A549 (cell line): ENCODE measurements at regions not wholly inside any gene's neighbourhood (a gene's known extent, or its start where the extent isn't known, plus 50 kb on each side); places are given as distances from the start of the nearest gene placed in this dataset.

Source experiments
- CHD2 ChIP-seq: fragments of 150-350 bp; IDR thresholded peaks from 2 replicates; pipeline ENCODE4 v1.6.1; 2014; ENCODE audit warnings: low read length; ENCODE audit not compliant: partially characterized antibody
- CHD4 ChIP-seq: fragments of 200-600 bp; sonication (generic); IDR thresholded peaks from 2 replicates; pipeline ENCODE4 v1.6.1; 2016; ENCODE audit warnings: antibody characterized with exemption, mild to moderate bottlenecking, borderline replicate concordance
- CTCF ChIP-seq: fragments of >200 bp; sonication (Bioruptor Twin); formaldehyde crosslinking; IDR thresholded peaks from 3 replicates; pipeline ENCODE4 v1.5.1; 2016
- EP300 ChIP-seq, 2 experiments: fragments of >200 bp; sonication (Bioruptor Twin); formaldehyde crosslinking; IDR thresholded peaks; 2 replicates in 1 of 2; 3 replicates in 1 of 2; pipeline ENCODE4 v1.6.1; 2016 to 2017
- POLR2A ChIP-seq: IDR thresholded peaks from 2 replicates; pipeline ENCODE4 v1.6.1; 2012; ENCODE audit warnings: mild to moderate bottlenecking, low read length
- RAD21 ChIP-seq, 2 experiments: fragments of >200 bp in 1 of 2; sonication (Bioruptor Twin) in 1 of 2; formaldehyde crosslinking in 1 of 2; IDR thresholded peaks in 1 of 2; conservative IDR thresholded peaks in 1 of 2; 2 replicates in 1 of 2; 3 replicates in 1 of 2; pipeline ENCODE4 v1.6.1; 2012 to 2018; ENCODE audit warnings: inconsistent platforms in 1 of 2

- TF ChIP-seq CTCF: no peak
- TF ChIP-seq POLR2A: no peak
- TF ChIP-seq CHD2: no peak
- TF ChIP-seq RAD21 (conservative IDR thresholded peaks at IDR 0.05 in 1 of 2, IDR thresholded peaks at IDR 0.05 in 1 of 2): no peak
- no peak for TF ChIP-seq EP300 (IDR thresholded peaks at IDR 0.05)
- TF ChIP-seq CHD4: no peak
Measured at GRCh38 chr3:181534781-181535221, 176.9 kb upstream of the SOX2 start.
